ENCODE measurements at regions not wholly inside any gene's neighbourhood (a gene's known extent, or its start where the extent isn't known, plus 50 kb on each side); places are given as distances from the start of the nearest gene placed in this dataset.

DNA sequence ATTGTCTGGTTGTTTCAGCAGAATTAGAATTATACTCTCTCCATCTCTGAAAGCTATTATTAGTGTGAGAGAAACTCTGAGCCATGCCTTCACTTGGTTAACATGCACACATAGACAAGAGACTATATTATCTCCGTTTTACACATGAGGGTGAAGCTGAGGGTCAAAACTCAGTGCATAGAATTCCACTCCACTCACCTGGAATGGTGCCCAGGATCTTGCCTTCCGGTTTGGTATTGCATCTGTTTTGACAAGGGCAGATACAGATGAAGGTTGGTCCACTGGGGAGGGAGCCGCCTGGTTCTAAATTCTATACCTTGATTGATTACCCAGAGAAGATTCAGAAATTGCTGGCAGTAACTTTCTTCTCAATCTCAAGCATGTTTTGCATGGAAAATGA, 149.5 kb upstream of the PELI2 start:
- TF ChIP-seq, protein P1, sequence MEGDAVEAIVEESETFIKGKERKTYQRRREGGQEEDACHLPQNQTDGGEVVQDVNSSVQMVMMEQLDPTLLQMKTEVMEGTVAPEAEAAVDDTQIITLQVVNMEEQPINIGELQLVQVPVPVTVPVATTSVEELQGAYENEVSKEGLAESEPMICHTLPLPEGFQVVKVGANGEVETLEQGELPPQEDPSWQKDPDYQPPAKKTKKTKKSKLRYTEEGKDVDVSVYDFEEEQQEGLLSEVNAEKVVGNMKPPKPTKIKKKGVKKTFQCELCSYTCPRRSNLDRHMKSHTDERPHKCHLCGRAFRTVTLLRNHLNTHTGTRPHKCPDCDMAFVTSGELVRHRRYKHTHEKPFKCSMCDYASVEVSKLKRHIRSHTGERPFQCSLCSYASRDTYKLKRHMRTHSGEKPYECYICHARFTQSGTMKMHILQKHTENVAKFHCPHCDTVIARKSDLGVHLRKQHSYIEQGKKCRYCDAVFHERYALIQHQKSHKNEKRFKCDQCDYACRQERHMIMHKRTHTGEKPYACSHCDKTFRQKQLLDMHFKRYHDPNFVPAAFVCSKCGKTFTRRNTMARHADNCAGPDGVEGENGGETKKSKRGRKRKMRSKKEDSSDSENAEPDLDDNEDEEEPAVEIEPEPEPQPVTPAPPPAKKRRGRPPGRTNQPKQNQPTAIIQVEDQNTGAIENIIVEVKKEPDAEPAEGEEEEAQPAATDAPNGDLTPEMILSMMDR (conservative IDR thresholded peaks at IDR 0.05; ENCODE audit: low read depth, low read length), result no peak
- no peak for TF ChIP-seq EZH2 (IDR thresholded peaks at IDR 0.05; ENCODE audit: borderline replicate concordance, low read depth, low read length, poor library complexity, severe bottlenecking)
